Upper lobe of left lung (tissue), 6 donors: ENCODE measurements at regions not wholly inside any gene's neighbourhood (a gene's known extent, or its start where the extent isn't known, plus 50 kb on each side); places are given as distances from the start of the nearest gene placed in this dataset.
A peak's percentile ranks its signal among the peaks of the same experiment; 100 is the strongest.

Experiments used
- ATAC-seq, 2 donors: fragments of 200-7000 bp; cut with Tn5 transposase; one replicate each; pipeline ENCODE4 v1.9.1; 2022; ENCODE audit warnings: mild to moderate bottlenecking in 2 of 2, moderate library complexity in 2 of 2; ENCODE audit not compliant: low FRiP score in 2 of 2
- DNase-seq, 2 donors: peaks; one replicate each; pipeline ENCODE4 v3.0.0-alpha.2; 2019 to 2020
- H3K27ac ChIP-seq, 4 donors: fragments of 200-600 bp; sonication (generic); one replicate each; pipeline ENCODE4 v1.5.1; 2016 to 2019
- H3K27me3 ChIP-seq, 4 donors: fragments of 200-600 bp; sonication (generic); one replicate each; pipeline ENCODE4 v1.5.1; 2017 to 2019
- H3K36me3 ChIP-seq, 4 donors: fragments of 200-600 bp; sonication (generic); one replicate each; pipeline ENCODE4 v1.5.1; 2016 to 2019
- H3K4me1 ChIP-seq, 4 donors: fragments of 200-600 bp; sonication (generic); one replicate each; pipeline ENCODE4 v1.5.1; 2018 to 2019
- H3K4me3 ChIP-seq, 4 donors: fragments of 200-600 bp; sonication (generic); one replicate each; pipeline ENCODE4 v1.5.1; 2017 to 2019; ENCODE audit warnings: mild to moderate bottlenecking in 2 of 4, moderate library complexity in 1 of 4
- H3K9me3 ChIP-seq, 4 donors: fragments of 200-600 bp; sonication (generic); one replicate each; pipeline ENCODE4 v1.5.1; 2018 to 2019
- CTCF ChIP-seq, 6 experiments: fragments of 450-650 bp in 4 of 6; fragments of 200-600 bp in 2 of 6; sonication (generic) in 2 of 6; IDR thresholded peaks; one replicate each; pipeline ENCODE4 v1.5.1; 2016 to 2019; ENCODE audit warnings: antibody characterized with exemption in 6 of 6
- EP300 ChIP-seq, 4 donors: sonication (generic); formaldehyde crosslinking; IDR thresholded peaks; one replicate each; pipeline ENCODE4 v1.5.1; 2017; ENCODE audit warnings: antibody characterized with exemption in 4 of 4, control low read depth in 2 of 4
- POLR2A ChIP-seq, 4 donors: fragments of 450-650 bp; IDR thresholded peaks; one replicate each; pipeline ENCODE4 v1.5.1; 2016 to 2017; ENCODE audit warnings: antibody characterized with exemption in 4 of 4, mild to moderate bottlenecking in 2 of 4
- POLR2AphosphoS5 ChIP-seq, 2 donors: sonication (generic); formaldehyde crosslinking; IDR thresholded peaks; one replicate each; pipeline ENCODE4 v1.5.1; 2017; ENCODE audit warnings: antibody characterized with exemption in 2 of 2
- WGBS, 2 donors: methylation state at CpG; one replicate each; pipeline ENCODE4 v1.1.5; 2017 to 2018; 5-methylcytosine and 5-hydroxymethylcytosine counted together
- donor health status: DM: no; HTN: no; CAD: no; lungs with moderate emphysema.
- donor health status: DM: no; HTN: yes; CAD: no; lungs with severe emphysema.

- WGBS, 2 donors, result 85 to 95% methylated on average over 4 to 8 of the region's 8 CpGs
- no peak for ATAC-seq
Observed at GRCh38 chr16:85475233-85475632, 137.9 kb upstream of the GSE1 start.

GRCh38 chr16:85475691-85476300 lies 137.3 kb upstream of the GSE1 start:
- ATAC-seq (no peak), DNase-seq (peak in 1 of 2 donors; percentile 40)
- no peak overlapping the region for H3K4me3 ChIP-seq
- no peak overlapping the region for H3K27ac ChIP-seq
- no peaks in the 10 kb centered on the region for H3K9me3 ChIP-seq
- no peaks in the 10 kb centered on the region for H3K36me3 ChIP-seq
- 96 to 97% methylated on average over 21 to 22 of the region's 22 CpGs for WGBS, 2 donors
- TF ChIP-seq POLR2AphosphoS5 (IDR thresholded peaks at IDR 0.05) (no peak), POLR2A (IDR thresholded peaks at IDR 0.05) (no peak), EP300 (IDR thresholded peaks at IDR 0.05) (no peak), CTCF (IDR thresholded peaks at IDR 0.05) (no peak)
- peaks cover 4 to 16% (median 14%) of the 10 kb centered on the region in 4 donors for H3K4me1 ChIP-seq
- H3K27me3 ChIP-seq, result no peaks in the 10 kb centered on the region

More at GRCh38 chr16:85475233-85475632, 137.9 kb upstream of the GSE1 start:
- no peak overlapping the region for H3K27ac ChIP-seq
- no peak overlapping the region for H3K4me3 ChIP-seq
- TF ChIP-seq POLR2A (IDR thresholded peaks at IDR 0.05) (no peak), POLR2AphosphoS5 (IDR thresholded peaks at IDR 0.05) (no peak), CTCF (IDR thresholded peaks at IDR 0.05) (no peak), EP300 (IDR thresholded peaks at IDR 0.05) (no peak)
- peak in 1 of 2 donors; percentile 34 for DNase-seq
- H3K4me1 ChIP-seq, result peaks cover 4 to 16% (median 14%) of the 10 kb centered on the region in 4 donors
- H3K36me3 ChIP-seq, result no peaks in the 10 kb centered on the region
- H3K27me3 ChIP-seq, result no peaks in the 10 kb centered on the region
- H3K9me3 ChIP-seq, result no peaks in the 10 kb centered on the region

GRCh38 chr16:85476389-85476788 lies 136.7 kb upstream of the GSE1 start:
- ATAC-seq, result no peak
- H3K27ac ChIP-seq, result no peak overlapping the region
- no peak for TF ChIP-seq CTCF (IDR thresholded peaks at IDR 0.05)
- no peak for TF ChIP-seq POLR2A (IDR thresholded peaks at IDR 0.05)
- no peak for TF ChIP-seq EP300 (IDR thresholded peaks at IDR 0.05)
- no peak for TF ChIP-seq POLR2AphosphoS5 (IDR thresholded peaks at IDR 0.05)

GRCh38 chr16:85477801-85478363 lies 135.2 kb upstream of the GSE1 start:
- peaks cover 0 to 8% (median 3%) of the 10 kb centered on the region in 4 donors for H3K4me1 ChIP-seq
- ATAC-seq (no peak), DNase-seq (peak in 1 of 2 donors; percentile 25)
- no peaks in the 10 kb centered on the region for H3K9me3 ChIP-seq
- no peak overlapping the region for H3K4me3 ChIP-seq
- no peaks in the 10 kb centered on the region for H3K27me3 ChIP-seq
- no peaks in the 10 kb centered on the region for H3K36me3 ChIP-seq
- H3K27ac ChIP-seq, result no peak overlapping the region
- WGBS, 2 donors, result 87 to 93% methylated on average over 22 to 24 of the region's 24 CpGs
- TF ChIP-seq EP300 (IDR thresholded peaks at IDR 0.05) (no peak), POLR2AphosphoS5 (IDR thresholded peaks at IDR 0.05) (no peak), CTCF (IDR thresholded peaks at IDR 0.05) (no peak), POLR2A (IDR thresholded peaks at IDR 0.05) (no peak)

More at GRCh38 chr16:85476389-85476788, 136.7 kb upstream of the GSE1 start:
- Histone ChIP-seq H3K36me3 (no peaks in the 10 kb centered on the region), H3K4me3 (no peak overlapping the region), H3K27me3 (no peaks in the 10 kb centered on the region), H3K9me3 (no peaks in the 10 kb centered on the region), H3K4me1 (peaks cover 4 to 16% (median 13%) of the 10 kb centered on the region in 4 donors)
- 96% methylated on average over 11 of the region's 11 CpGs for WGBS, 2 donors
- DNase-seq, result no peak
